ENCODE measurements at regions not wholly inside any gene's neighbourhood (a gene's known extent, or its start where the extent isn't known, plus 50 kb on each side); places are given as distances from the start of the nearest gene placed in this dataset.
"Not testable (repeated sequence)": the region's sequence is repeated elsewhere in the genome, so short reads cannot be mapped to it uniquely, and the experiment has no call there.

- DNase-seq: no peak
These were observed 484.7 kb downstream of the DACH1 start for GRCh38 chr13:71382285-71382684.

GRCh38 chr13:71380191-71380590, 486.8 kb downstream of the DACH1 start:
- DNase-seq: no peak

- DNase-seq: no peak
These were observed 487.8 kb downstream of the DACH1 start for GRCh38 chr13:71378961-71379905.

GRCh38 chr13:71374471-71375049, 492.4 kb downstream of the DACH1 start:
- no peak for DNase-seq

GRCh38 chr13:71368336-71368735, 498.7 kb downstream of the DACH1 start:
- DNase-seq: no peak

GRCh38 chr13:71360041-71360440, 507.0 kb downstream of the DACH1 start:
- DNase-seq: no peak

- no peak for DNase-seq
These were observed 507.4 kb downstream of the DACH1 start for GRCh38 chr13:71359641-71360040.

- no peak for DNase-seq
These were observed 508.8 kb downstream of the DACH1 start for GRCh38 chr13:71358218-71358617.

GRCh38 chr13:71355010-71355409, 512.0 kb downstream of the DACH1 start:
- no peak for DNase-seq

- DNase-seq: no peak
These were observed 516.1 kb downstream of the DACH1 start for GRCh38 chr13:71350886-71351285.

GRCh38 chr13:71345856-71346255, 521.1 kb downstream of the DACH1 start:
- DNase-seq: not testable (repeated sequence)

GRCh38 chr13:71339736-71340135, 527.3 kb downstream of the DACH1 start:
- DNase-seq: no peak

- no peak for DNase-seq
These were observed 528.0 kb downstream of the DACH1 start for GRCh38 chr13:71339005-71339404.

GRCh38 chr13:71338070-71338469, 528.9 kb downstream of the DACH1 start:
- DNase-seq: no peak

- DNase-seq: no peak
These were observed 539.7 kb downstream of the DACH1 start for GRCh38 chr13:71327266-71327665.

GRCh38 chr13:71325556-71325955, 541.4 kb downstream of the DACH1 start:
- no peak for DNase-seq

GRCh38 chr13:71323266-71323665, 543.7 kb downstream of the DACH1 start:
- no peak for DNase-seq

GRCh38 chr13:71320452-71320851, 546.6 kb downstream of the DACH1 start:
- no peak for DNase-seq

- DNase-seq: no peak
These were observed 550.1 kb downstream of the DACH1 start for GRCh38 chr13:71316792-71317363.

- no peak for DNase-seq
These were observed 554.1 kb downstream of the DACH1 start for GRCh38 chr13:71312923-71313322.

GRCh38 chr13:71309905-71310304, 557.1 kb downstream of the DACH1 start:
- no peak for DNase-seq

GRCh38 chr13:71306821-71307220, 560.2 kb downstream of the DACH1 start:
- no peak for DNase-seq

- no peak for DNase-seq
These were observed 562.1 kb downstream of the DACH1 start for GRCh38 chr13:71304861-71305260.

- DNase-seq: no peak
These were observed 563.9 kb downstream of the DACH1 start for GRCh38 chr13:71303144-71303543.

Data from activated CD8-positive, alpha-beta memory T cell treated with anti-CD3 and anti-CD28 coated beads for 24 hours (primary cell).